NCI-H2196 (cell line): ENCODE measurements at regions not wholly inside any gene's neighbourhood (a gene's known extent, or its start where the extent isn't known, plus 50 kb on each side); places are given as distances from the start of the nearest gene placed in this dataset.
"Not testable (repeated sequence)": the region's sequence is repeated elsewhere in the genome, so short reads cannot be mapped to it uniquely, and the experiment has no call there.

Source experiments
- DNase-seq: peaks from one replicate; lab custom pipeline; 2025; ENCODE audit not compliant: unreplicated experiment; lab: John Stamatoyannopoulos, UW

DNA sequence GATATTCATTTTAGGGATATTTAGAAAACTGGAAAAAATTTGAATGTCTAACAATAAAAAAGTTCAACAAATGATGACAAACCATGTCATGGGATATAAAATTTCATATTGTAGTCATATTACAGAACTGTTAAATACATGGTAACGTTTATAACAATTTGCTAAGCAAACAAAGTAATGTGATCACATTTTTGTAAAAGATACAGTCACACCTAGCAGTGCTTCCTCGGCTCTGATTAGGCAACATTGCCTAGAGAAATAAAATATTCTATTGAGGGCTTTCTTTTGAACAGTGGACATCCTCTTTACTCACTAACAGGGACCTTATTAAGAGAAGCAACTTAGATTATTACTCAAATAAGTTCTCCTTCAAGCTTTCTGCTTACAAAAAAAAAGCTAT, 605.5 kb downstream of the GATA3 start:
- no peak for DNase-seq

DNA sequence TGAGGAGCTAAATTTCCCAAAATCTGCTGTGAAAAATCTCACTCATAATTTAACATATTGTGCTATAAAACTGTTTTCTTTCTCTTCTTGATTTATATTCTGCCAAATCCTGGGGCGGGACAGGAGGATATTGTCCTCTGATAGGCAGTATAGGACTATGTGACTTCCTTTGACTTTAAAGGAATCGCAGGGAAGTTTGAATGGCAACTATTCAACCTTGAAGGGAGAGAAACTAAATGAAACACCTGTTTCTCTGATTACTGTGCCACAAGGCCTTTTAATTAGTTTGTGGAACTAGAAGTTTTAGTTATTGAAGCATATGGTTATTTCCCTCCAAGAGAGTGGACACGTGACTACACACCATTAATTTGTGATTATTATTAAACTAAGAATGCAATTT, 607.4 kb downstream of the GATA3 start:
- DNase-seq: no peak

DNA sequence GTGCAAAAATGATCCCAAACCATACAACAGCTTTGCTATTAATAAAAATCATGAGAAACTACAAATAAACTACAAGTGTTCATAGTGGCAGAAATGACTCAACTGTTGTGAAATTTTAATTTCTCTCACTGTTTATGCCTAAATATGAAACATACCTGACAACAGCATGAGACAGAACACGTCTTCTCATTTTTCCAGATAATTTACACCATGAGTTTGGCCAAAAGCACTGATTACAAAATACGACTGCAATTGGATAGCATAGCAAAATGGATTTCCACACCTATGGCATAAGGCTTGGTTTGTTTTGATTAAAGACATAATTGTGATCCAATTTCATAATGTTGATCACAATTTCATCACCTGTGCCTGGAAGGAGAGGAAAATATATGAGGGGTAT, 608.6 kb downstream of the GATA3 start:
- no peak for DNase-seq

DNA sequence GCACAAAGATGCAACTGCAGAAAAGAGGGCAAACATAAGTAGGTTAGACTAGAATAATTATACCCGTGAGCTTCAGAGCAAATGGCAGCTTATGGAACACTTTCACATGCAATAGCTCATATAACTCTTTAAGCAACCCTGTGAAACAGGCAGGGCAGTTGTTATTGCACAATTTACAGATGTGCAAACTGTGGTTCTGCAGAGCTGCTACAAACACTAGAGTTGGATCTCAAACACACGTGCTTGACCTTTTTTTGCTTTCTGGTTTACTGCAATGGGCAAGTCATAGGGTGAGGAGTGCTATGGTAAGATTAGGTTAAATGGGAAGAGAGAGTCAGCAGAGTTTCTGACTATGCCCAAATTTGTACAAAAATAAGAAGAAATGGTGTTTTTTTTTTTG, 610.8 kb downstream of the GATA3 start:
- DNase-seq: no peak

DNA sequence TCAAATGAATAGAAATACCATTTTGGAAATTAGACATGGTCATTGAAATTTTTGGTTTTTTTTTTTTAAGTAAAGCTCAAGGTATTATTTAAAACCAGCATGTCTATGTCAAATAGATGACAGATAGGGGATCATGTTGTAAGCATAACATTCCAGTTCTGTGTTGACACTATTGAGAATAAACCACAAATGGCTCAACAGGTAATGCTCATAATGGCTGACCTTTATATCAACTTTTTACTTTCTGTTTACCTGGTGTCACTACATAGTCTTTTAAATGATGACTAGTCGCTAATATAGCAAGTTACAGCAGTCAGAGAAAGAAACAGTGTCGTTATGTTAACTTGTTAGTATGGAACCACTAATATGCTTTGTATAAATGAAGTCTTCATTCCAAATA, 616.0 kb downstream of the GATA3 start:
- DNase-seq: no peak

DNA sequence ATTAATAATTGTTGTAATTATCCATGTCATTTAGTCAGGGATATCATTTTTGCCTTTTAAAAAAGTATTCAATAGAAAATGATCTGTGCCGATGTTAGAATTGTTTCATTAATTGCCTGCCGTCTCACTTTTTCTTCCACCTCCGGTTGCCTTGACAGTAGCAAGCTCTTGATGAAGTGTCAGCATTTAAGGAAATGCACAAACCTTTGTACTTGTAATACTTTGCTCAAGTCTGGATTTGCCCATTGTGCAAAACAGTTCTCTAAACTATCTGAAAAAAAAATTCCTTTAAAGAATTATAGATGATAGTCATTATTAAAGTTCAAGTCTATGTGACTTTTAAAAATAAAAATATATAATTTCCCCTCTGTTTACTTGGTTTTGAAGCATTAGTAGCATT, 619.7 kb downstream of the GATA3 start:
- no peak for DNase-seq

DNA sequence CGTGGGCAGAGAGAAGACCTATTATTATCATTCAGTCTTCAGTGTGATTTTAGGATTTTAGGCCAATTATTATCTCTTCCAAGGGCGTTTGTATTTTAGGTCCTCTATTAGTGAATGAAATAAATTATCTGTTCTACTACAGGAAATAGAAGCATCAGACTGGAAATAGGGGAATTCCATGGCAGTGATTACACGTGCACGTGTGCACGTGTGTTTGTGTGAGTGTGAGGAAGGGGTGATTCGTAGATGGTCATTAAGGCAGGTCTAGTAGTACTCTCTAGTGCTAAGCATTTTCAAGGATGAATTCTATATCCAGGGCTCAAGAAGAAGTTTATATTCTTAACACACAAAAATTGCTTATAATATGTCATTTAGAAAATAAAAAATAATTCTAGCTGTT, 623.2 kb downstream of the GATA3 start:
- no peak for DNase-seq

DNA sequence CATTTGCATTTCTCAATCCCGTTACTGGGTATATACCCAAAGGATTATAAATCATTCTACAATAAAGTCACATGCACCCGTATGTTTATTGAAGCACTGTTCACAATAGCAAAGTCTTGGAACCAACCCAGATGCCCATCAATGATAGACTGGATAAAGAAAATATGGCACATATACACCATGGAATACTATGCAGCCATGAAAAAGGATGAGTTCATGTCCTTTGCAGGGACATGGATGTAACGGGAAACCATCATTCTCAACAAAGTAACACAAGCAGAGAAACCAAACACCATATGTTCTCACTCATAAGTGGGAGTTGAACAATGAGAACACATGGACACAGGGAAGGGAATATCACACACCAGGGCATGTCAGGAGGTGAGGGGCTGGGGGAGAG, 630.4 kb downstream of the GATA3 start:
- not testable (repeated sequence) for DNase-seq

DNA sequence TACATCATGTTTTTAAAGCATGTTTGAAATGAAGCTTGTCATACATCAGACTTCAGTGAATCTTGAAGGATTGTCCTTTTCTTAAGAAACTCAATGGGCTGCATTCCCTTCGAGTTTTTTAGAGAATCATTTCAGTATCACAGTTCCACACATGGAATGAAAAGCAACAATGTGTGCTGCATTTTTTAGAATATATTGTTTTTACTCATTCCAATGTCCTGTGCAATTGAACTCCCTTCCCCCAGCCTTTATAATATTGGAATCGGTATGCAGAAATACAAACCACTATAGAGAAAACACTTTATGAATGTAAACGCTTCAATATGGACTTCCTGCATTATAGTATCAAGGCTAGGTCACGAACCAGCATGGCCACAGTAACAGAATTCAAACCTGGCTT, 634.4 kb downstream of the GATA3 start:
- DNase-seq: no peak

DNA sequence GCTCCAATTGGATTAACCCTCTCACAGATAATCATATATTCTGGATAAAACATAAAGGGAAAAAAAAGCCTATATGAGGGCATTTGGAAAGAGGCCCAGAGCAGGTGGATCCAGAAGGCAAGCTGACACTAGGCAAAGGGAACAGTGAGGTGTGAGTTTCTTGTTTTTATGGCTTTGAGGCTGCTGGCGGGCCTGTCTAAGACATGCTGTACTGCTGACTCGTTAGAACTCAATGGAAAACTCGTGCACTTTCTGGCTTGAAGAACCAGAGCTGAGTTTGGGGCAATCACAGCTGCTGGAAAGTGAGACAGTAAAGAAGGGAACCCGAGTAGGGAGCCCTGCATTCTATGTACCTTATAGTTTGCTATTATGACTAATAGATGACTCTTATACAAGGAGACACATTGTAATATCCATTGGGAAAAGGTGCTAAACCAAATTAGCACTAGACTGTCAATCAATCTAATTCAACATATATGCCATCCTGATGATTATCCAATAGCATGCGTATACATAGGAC, 637.1 kb downstream of the GATA3 start:
- no peak for DNase-seq

DNA sequence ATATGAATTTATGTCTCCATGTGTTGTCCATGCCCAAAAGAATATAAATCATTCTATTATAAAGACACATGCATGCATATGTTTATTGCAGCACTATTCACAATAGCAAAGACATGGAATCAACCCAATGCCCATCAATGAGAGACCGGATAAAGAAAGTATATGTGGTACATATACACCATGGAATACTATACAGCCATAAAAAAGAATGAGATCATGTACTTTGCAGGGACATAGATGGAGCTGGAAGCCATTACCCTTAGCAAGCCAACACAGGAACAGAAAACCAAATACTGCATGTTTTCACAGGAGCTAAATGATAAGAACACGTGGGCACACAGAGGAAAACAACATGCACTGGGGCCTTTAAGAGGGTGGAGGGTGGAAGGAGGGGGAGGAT, 639.1 kb downstream of the GATA3 start:
- DNase-seq: not testable (repeated sequence)

DNA sequence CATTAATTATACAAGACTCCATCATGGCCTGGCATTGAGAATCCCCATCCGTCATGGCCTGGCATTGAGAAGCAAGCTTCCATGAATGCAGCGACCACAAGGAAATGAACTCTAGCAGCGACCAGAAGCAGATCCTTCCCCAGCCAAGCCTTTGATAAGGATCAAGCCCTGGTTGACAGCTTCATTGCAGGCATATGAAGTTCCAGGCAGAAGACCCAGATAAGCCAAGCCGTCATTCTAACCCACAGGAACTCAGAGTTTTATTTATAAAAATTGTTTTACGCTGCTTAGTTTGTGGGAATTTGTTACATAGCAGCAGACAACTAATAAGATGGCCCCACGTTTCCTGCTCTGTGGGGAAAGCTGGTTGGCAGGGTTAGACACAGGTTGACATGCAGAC, 642.3 kb downstream of the GATA3 start:
- DNase-seq: no peak

DNA sequence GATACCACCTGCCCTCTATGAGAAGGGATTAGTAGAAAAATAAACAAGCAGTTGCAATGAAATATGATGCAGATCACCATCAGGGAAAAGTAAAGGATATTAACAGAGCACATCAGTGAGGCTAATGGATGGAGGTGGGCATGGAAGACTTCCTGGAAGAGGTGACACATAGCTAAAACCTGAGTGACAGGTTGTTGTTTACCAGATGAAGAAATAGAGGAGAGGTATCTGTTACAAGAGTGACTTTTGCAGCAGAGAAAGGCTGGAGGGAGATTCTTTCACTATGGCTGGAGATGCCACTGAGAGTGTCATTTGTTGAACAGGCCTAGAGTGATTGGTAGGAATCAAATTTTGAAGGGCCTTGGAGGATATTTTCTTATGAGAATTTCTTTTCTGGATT, 646.2 kb downstream of the GATA3 start:
- no peak for DNase-seq

DNA sequence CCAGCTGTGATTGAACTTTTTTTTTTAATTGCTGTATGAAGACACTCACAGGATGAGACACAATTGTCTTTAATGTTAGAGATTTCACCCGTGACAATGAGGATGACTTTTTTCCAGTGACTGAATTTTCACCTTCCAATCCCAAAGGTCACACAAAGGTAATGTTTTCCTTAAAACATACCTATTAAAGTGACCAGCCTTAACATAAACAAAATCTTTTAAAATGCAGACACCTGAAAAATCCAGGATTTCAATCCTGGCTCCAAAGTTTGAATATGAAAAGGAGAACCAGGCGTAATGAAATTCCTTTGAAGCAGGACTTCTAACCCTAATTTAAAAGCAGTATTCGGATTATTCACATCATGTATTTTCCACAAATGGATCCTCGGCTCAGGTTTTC, 647.7 kb downstream of the GATA3 start:
- no peak for DNase-seq

DNA sequence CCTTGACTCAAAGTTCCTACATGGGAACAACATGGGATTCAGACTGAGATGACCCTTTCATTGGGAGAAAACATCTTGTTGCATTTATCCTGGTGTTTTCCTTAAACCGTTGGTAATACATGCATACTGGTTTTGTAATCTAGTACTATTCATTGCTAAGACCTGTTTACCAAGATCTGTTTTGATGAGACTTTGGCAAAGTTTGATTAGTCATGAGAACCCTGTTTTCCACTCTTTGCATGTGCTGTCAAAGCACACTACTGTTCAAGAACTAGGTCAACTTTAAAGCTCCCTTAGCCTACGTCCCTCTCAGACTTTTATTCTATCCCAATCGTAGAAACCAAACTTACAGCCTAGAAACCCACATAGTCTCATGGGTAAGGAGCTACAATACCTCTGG, 650.9 kb downstream of the GATA3 start:
- no peak for DNase-seq

DNA sequence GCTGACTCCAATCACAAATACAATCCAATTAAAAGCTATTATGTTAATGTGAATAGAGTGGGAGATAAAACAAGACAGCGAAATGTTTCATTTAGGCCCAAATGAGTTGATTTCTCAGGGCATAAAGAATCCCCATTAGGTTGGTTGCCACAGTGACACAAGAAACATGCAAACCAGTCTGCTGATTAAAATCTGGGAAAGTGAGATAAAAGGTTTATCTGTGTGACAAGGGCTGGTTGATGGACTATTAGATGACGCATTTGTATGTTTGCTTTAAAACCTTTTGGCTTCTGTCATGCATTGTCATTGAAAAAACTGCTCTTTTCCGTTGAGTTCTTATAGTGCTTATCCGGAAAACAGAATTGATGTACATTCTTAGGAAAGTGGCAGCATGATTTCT, 658.2 kb downstream of the GATA3 start:
- no peak for DNase-seq

DNA sequence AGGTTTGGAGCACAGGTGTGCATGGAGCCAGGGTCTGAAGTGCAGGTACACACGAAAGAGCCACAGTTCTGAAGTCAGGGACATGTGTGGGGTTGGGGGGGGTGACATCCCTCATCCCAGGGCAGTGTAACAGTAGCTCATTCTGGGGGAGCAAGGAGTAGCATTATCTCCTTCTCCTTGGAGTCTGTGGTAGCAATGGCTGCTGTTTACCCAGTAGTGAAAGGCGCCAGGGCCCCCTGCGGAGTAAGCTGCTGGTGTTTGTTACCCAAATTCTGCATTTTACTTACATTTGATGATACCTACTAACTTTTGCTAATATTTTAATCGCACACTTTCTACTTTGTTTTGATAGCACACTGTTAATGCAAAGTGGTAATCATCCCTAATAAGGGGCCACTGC, 665.5 kb downstream of the GATA3 start:
- DNase-seq: no peak

DNA sequence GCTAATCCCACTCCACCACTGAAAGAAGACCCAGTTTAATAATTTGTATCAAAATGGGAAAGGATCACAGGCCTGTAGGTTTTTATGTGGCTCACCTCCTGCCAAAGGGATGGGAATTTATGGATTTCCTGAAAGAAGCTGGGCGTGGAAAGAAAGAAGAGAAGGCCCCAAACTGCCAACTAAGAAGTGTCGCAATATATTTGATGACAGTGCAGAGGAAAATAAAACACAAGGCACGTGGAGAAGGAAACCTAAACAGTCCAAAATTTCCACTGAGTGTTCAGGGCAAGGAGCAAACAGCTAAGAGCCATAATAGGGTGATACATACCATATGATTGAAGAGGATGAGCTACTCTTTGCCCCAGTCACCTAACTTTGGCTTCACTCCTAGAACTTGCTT, 667.2 kb downstream of the GATA3 start:
- no peak for DNase-seq

DNA sequence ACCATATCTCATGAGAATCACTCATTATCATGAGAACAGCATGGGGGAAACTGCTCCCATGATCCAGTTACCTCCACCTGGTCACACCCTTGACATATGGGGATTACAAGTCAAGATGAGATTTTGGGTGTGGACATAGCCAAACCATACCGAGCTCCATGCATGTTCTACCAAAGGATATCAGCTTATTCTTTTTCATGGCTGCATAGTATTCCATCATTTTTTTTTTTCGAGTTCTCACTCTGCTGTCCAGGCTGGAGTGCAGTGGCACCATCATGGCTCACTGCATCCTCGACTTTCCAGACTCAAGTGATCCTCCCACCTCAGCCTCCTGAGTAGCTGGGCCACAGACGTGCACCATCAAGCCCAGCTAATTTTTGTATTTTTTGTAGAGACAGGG, 668.3 kb downstream of the GATA3 start:
- no peak for DNase-seq

DNA sequence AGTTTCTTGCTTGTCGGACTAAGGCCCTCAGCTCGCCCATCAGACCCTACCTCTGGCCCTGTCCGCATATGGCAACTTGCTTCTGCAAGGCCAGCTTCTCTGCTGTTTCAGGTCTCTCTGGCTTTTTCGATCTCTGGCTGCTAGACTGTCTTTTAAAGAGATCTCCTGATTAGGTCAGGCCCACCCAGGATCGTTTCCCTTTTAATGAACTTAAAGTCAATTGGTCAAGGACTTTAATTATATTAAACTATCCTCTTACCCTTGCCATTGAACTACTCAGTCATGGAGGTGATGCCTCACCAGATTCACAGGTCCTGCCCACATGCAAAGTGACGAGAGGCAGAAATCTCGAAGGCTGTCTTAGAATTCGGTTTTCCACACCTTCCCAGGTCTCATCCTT, 670.9 kb downstream of the GATA3 start:
- no peak for DNase-seq

DNA sequence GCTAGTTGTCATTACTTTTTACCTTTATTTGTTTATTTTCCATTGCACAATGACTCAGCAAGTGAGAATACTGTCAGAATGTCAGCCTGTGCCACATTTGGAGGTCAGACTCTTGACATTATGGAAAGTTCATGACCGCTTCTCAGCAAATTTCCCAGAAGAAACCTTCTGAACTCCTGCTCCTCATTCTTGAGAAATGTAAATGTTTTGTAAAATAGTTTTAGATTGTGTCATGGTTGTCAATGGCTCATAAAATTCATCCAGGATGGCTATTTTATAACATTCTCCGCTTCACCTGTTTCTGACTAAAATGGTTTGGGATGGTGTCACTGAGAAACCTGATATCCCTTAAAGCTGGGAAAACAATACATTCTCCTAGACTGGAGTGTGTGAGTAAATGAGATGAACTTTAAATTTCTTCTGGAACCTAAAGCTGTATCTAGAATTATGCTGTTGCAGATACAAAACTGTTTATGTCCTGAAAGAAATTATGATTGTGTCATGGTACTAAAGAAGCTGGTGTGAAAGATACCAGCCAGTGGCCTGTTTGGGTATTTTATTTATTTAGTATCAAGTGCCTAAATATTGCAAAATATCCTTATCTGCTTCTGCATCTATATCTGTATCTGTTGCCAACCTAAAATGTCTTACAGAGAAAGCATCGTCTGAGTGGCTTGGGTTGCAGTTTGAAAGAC, 671.7 kb downstream of the GATA3 start:
- DNase-seq: no peak

DNA sequence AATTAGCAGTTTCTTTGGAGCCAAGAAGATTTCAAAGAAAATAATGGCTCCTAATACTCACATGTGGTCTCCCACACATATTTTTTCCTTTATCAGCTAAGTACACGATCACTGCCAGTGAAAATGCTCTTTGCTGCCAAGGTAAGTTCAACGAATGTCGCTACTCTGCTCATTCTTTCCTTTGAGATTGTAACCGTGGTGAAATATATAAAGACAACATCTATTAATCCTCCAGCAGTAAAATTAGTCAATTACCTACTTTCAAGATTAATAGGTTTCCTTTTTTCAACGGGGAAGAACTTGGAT, 672.2 kb downstream of the GATA3 start:
- DNase-seq: no peak
